ENCODE measurements at regions not wholly inside any gene's neighbourhood (a gene's known extent, or its start where the extent isn't known, plus 50 kb on each side); places are given as distances from the start of the nearest gene placed in this dataset.

GRCh38 chr1:113194846-113195830, 122.1 kb downstream of the LRIG2 start:
- DNase-seq (ENCODE audit: low read depth), result no peak
- TF ChIP-seq CTCF (IDR thresholded peaks at IDR 0.05; ENCODE audit: control insufficient read depth, extremely low read depth, insufficient read depth), result no peak
- no peak overlapping the region for H3K4me3 ChIP-seq (ENCODE audit: low read depth, low read length)

GRCh38 chr1:113197719-113198330, 124.8 kb downstream of the LRIG2 start:
- no peak overlapping the region for H3K4me3 ChIP-seq (ENCODE audit: low read depth, low read length)
- no peak for DNase-seq (ENCODE audit: low read depth)
- TF ChIP-seq CTCF (IDR thresholded peaks at IDR 0.05; ENCODE audit: control insufficient read depth, extremely low read depth, insufficient read depth), result no peak

GRCh38 chr1:113198806-113199205, 125.8 kb downstream of the LRIG2 start:
- no peak overlapping the region for H3K4me3 ChIP-seq (ENCODE audit: low read depth, low read length)
- no peak for DNase-seq (ENCODE audit: low read depth)
- no peak for TF ChIP-seq CTCF (IDR thresholded peaks at IDR 0.05; ENCODE audit: control insufficient read depth, extremely low read depth, insufficient read depth)

GRCh38 chr1:113199760-113200455, 126.9 kb downstream of the LRIG2 start:
- no peak overlapping the region for H3K4me3 ChIP-seq (ENCODE audit: low read depth, low read length)
- no peak for TF ChIP-seq CTCF (IDR thresholded peaks at IDR 0.05; ENCODE audit: control insufficient read depth, extremely low read depth, insufficient read depth)
- DNase-seq (ENCODE audit: low read depth), result no peak

GRCh38 chr1:113201560-113201959, 128.6 kb downstream of the LRIG2 start:
- DNase-seq (ENCODE audit: low read depth), result no peak
- H3K4me3 ChIP-seq (ENCODE audit: low read depth, low read length), result no peak overlapping the region
- no peak for TF ChIP-seq CTCF (IDR thresholded peaks at IDR 0.05; ENCODE audit: control insufficient read depth, extremely low read depth, insufficient read depth)

GRCh38 chr1:113205980-113206766, 133.2 kb downstream of the LRIG2 start:
- TF ChIP-seq CTCF (IDR thresholded peaks at IDR 0.05; ENCODE audit: control insufficient read depth, extremely low read depth, insufficient read depth), result no peak
- DNase-seq (ENCODE audit: low read depth), result no peak
- H3K4me3 ChIP-seq (ENCODE audit: low read depth, low read length), result no peak overlapping the region
